ENCODE measurements at regions not wholly inside any gene's neighbourhood (a gene's known extent, or its start where the extent isn't known, plus 50 kb on each side); places are given as distances from the start of the nearest gene placed in this dataset.

- Histone ChIP-seq H3K4me3 (no peak overlapping the region), H3K9me3 (no peaks in the 10 kb centered on the region), H3K36me3 (ENCODE audit: insufficient read depth in 1 of 2, low read depth in 1 of 2) (no peaks in the 10 kb centered on the region), H3K27me3 (ENCODE audit: insufficient read depth in 3 of 3, low read length in 2 of 3) (no peaks in the 10 kb centered on the region), H3K4me1 (no peaks in the 10 kb centered on the region), H3K27ac (no peak overlapping the region)
- ATAC-seq (no peak), DNase-seq (no peak)
- 18 to 32% (median 21%) methylated on average over 3 of the region's 3 CpGs for WGBS, 3 donors
- TF ChIP-seq CTCF (IDR thresholded peaks at IDR 0.05): no peak
- intact Hi-C loops (cut with DNase I): no loop called here
Measured at GRCh38 chr6:92763680-92764079, 655.7 kb downstream of the EPHA7 start.

GRCh38 chr6:92763274-92763584, 656.1 kb downstream of the EPHA7 start:
- TF ChIP-seq CTCF (IDR thresholded peaks at IDR 0.05): no peak
- 56 to 73% (median 68%) methylated on average over 2 of the region's 2 CpGs for WGBS, 3 donors
- Histone ChIP-seq H3K4me1 (no peaks in the 10 kb centered on the region), H3K9me3 (no peaks in the 10 kb centered on the region), H3K27me3 (ENCODE audit: insufficient read depth in 3 of 3, low read length in 2 of 3) (no peaks in the 10 kb centered on the region), H3K4me3 (no peak overlapping the region), H3K27ac (no peak overlapping the region), H3K36me3 (ENCODE audit: insufficient read depth in 1 of 2, low read depth in 1 of 2) (no peaks in the 10 kb centered on the region)
- DNase-seq: no peak
- no peak for ATAC-seq
- intact Hi-C loops (cut with DNase I): no loop called here

- no peak for ATAC-seq
- intact Hi-C loops (cut with DNase I): no loop called here
- Histone ChIP-seq H3K27me3 (ENCODE audit: insufficient read depth in 3 of 3, low read length in 2 of 3) (no peaks in the 10 kb centered on the region), H3K9me3 (no peaks in the 10 kb centered on the region), H3K4me1 (no peaks in the 10 kb centered on the region), H3K36me3 (ENCODE audit: insufficient read depth in 1 of 2, low read depth in 1 of 2) (no peaks in the 10 kb centered on the region), H3K27ac (no peak overlapping the region), H3K4me3 (no peak overlapping the region)
- 48 to 58% (median 50%) methylated on average over 3 of the region's 3 CpGs for WGBS, 3 donors
- no peak for DNase-seq
- TF ChIP-seq CTCF (IDR thresholded peaks at IDR 0.05): no peak
Measured at GRCh38 chr6:92762443-92763273, 656.7 kb downstream of the EPHA7 start.

- no peak for ATAC-seq
- Histone ChIP-seq H3K27ac (no peak overlapping the region), H3K27me3 (ENCODE audit: insufficient read depth in 3 of 3, low read length in 2 of 3) (no peaks in the 10 kb centered on the region), H3K9me3 (no peaks in the 10 kb centered on the region), H3K4me1 (no peaks in the 10 kb centered on the region), H3K36me3 (ENCODE audit: insufficient read depth in 1 of 2, low read depth in 1 of 2) (no peaks in the 10 kb centered on the region), H3K4me3 (no peak overlapping the region)
- no peak for DNase-seq
- intact Hi-C loops (cut with DNase I): no loop called here
- no peak for TF ChIP-seq CTCF (IDR thresholded peaks at IDR 0.05)
- WGBS, 3 donors: 47 to 49% (median 49%) methylated on average over 3 of the region's 3 CpGs
Measured at GRCh38 chr6:92759178-92759577, 660.2 kb downstream of the EPHA7 start.

- intact Hi-C loops (cut with DNase I): no loop called here
- Histone ChIP-seq H3K27me3 (ENCODE audit: insufficient read depth in 3 of 3, low read length in 2 of 3) (no peaks in the 10 kb centered on the region), H3K4me3 (no peak overlapping the region), H3K36me3 (ENCODE audit: insufficient read depth in 1 of 2, low read depth in 1 of 2) (no peaks in the 10 kb centered on the region), H3K4me1 (no peaks in the 10 kb centered on the region), H3K9me3 (peaks cover 7% of the 10 kb centered on the region), H3K27ac (no peak overlapping the region)
- TF ChIP-seq CTCF (IDR thresholded peaks at IDR 0.05): no peak
- ATAC-seq (no peak), DNase-seq (no peak)
- WGBS, 3 donors: 51 to 62% (median 54%) methylated on average over 4 of the region's 4 CpGs
Measured at GRCh38 chr6:92757925-92758324, 661.4 kb downstream of the EPHA7 start.
